HG02938 (cell line): ENCODE measurements at regions not wholly inside any gene's neighbourhood (a gene's known extent, or its start where the extent isn't known, plus 50 kb on each side); places are given as distances from the start of the nearest gene placed in this dataset.

Experiments
- ATAC-seq: cut with Tn5 transposase; IDR thresholded peaks from one replicate; pipeline ENCODE4 v1.9.1; 2021; ENCODE audit warnings: mild to moderate bottlenecking, moderate library complexity; ENCODE audit not compliant: unreplicated experiment

GRCh38 chr9:18331808-18332209 lies 142.1 kb upstream of the ADAMTSL1 start:
- no peak for ATAC-seq

GRCh38 chr9:18333157-18333556 lies 140.8 kb upstream of the ADAMTSL1 start:
- ATAC-seq = no peak

- ATAC-seq = no peak
These were observed 138.1 kb upstream of the ADAMTSL1 start for GRCh38 chr9:18335825-18336224.

GRCh38 chr9:18338042-18338441 lies 135.9 kb upstream of the ADAMTSL1 start:
- no peak for ATAC-seq

DNA sequence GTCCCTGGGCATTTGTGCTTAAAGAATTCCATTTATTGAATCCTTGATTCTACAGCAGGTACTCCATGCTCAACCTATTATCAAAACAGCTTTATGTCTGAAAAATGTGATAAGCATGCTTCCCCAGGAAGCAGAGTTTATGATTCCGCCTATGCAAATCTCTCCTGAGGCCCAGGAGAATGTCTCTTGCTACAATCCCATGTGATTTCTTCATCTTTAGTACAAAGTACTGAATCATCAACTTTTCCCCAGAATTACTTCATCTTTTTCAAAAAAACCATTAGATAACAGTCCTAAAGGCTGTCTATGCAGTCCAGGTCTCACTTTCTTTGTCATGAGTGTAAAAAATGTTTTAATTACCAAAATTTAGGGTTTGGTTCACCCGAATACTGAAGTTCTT lies 130.2 kb upstream of the ADAMTSL1 start:
- ATAC-seq = no peak

DNA sequence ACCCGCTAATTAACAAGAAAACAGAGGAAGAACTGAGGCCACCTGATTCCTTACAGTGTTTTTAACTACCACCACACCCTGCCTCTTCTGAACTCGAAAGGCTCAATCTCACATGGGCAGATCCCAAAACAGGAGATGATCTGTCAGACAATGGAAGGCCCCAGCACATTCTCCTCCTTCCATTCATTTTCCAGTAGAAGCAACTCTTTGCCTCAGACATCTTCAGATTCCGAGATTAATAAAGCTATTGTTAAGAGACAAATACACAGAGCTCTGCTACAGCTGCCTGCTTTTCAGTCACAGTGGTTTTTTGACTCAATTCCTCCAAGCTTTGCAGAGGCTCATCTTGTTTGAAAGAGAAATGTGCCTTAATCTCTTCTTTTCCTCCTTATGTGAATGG lies 127.2 kb upstream of the ADAMTSL1 start:
- no peak for ATAC-seq

DNA sequence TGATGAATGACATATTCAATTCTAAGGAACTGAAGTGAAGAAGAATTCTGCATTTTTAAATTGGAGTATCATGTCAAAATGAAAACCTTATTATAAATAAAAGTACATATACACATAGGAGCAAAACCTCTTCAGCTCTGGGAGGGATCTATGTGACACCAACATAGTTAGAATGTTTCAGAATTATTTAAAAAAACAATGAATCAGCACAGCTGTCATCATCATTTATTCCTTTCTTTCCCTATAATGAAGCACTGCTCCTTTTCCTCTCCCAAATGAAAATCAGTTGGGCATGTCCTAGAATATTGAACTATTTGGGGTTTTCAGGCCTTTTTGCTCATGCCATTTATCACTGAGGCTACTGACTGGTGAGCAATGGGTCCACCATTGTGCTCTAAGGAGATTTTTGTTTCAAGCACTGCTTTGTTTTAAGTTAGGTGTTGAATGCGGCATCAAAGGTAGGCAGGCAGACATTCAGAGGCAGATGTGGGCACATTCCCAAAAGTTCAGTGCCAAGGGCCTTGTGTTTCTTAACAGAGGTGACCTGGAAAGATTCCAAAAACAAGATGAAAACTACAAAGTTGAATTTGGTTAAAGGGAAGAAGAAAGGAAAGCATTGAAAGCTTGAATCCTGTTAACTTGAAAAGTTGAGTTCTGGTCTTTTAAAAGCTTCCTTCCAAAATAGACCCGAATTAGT lies 126.4 kb upstream of the ADAMTSL1 start:
- ATAC-seq = no peak

GRCh38 chr9:18348083-18348475 lies 125.9 kb upstream of the ADAMTSL1 start:
- ATAC-seq = no peak

DNA sequence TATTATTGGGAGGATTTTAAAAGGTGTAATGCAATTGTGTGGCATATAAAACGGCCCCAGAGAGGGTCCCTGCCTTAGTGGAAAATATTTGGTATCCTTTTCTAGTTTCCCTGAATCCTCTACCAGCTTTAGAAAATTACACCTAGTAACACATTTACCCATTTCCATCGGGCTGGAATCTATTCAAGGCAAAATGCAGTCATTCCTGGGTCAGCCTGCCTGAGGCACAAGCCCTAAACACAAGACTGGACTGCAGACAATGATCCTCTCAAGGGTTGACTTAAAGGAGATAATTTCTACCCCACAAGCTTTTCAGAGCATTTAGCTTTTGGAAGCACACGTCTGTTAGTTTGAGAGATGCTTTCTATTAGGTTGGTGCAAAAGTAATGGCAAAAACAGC lies 124.4 kb upstream of the ADAMTSL1 start:
- ATAC-seq = no peak

DNA sequence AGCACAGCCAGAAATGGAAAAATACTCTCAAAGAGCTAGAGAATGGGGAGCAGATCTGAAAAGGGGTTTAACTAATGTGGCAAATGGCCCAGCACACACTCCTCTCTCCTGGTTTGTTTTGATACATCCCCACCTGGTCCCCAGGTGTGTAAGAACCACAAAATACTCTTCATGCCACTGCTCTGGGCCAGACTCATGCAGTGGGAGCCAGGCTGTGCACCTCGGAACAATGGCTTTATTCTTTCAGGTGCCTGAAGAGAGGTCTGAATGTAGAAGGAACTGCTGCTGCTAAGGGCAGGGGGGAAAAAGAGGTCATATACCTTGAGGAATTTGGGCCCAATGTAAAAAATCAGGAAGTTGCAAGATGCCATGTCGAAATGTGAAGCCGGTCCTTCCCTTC lies 123.9 kb upstream of the ADAMTSL1 start:
- no peak for ATAC-seq

GRCh38 chr9:18350995-18351595 lies 122.9 kb upstream of the ADAMTSL1 start:
- no peak for ATAC-seq

DNA sequence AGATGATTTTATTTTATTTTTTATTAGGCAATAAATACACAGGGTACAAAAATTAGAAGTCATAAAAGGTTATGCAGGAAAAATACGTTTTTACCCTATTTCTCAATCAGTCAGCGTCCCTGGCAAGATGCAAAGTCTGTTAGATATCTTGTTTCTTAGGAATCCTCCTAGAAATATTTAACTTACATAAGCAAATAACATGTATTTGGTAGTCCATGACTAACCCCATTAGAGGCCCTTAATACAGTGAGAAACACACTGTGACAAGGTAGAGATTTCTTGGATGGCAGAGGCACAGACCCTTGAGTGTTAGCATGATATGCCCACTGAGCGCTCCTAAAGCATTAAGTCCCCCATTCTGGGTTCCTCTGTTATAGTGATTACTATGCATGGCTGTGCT lies 121.2 kb upstream of the ADAMTSL1 start:
- ATAC-seq = no peak

GRCh38 chr9:18353473-18353872 lies 120.5 kb upstream of the ADAMTSL1 start:
- no peak for ATAC-seq

- ATAC-seq = no peak
These were observed 116.6 kb upstream of the ADAMTSL1 start for GRCh38 chr9:18357321-18357720.

- no peak for ATAC-seq
These were observed 115.6 kb upstream of the ADAMTSL1 start for GRCh38 chr9:18358325-18358724.

DNA sequence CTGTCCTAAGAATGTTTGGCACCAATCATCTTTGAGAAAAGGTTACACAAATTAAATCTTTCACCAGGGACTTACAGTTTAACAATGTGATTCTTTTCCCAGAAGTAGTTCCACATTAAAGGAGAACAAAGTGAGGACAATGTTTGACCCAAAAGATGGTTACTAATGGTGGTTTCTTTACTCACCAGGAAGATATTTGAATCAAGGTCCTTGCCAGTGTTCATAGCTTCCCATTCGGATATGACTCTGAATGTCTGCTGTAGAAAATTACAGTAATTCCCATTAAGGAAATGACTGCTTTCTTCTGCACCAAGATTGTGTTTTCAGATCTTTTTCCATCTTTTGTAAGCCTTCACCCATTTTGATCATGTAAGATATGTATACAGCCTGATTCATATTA lies 114.6 kb upstream of the ADAMTSL1 start:
- ATAC-seq = no peak

GRCh38 chr9:18360005-18360404 lies 113.9 kb upstream of the ADAMTSL1 start:
- ATAC-seq = no peak

- ATAC-seq = no peak
These were observed 112.3 kb upstream of the ADAMTSL1 start for GRCh38 chr9:18361646-18362045.

- ATAC-seq = no peak
These were observed 111.8 kb upstream of the ADAMTSL1 start for GRCh38 chr9:18362166-18362565.

DNA sequence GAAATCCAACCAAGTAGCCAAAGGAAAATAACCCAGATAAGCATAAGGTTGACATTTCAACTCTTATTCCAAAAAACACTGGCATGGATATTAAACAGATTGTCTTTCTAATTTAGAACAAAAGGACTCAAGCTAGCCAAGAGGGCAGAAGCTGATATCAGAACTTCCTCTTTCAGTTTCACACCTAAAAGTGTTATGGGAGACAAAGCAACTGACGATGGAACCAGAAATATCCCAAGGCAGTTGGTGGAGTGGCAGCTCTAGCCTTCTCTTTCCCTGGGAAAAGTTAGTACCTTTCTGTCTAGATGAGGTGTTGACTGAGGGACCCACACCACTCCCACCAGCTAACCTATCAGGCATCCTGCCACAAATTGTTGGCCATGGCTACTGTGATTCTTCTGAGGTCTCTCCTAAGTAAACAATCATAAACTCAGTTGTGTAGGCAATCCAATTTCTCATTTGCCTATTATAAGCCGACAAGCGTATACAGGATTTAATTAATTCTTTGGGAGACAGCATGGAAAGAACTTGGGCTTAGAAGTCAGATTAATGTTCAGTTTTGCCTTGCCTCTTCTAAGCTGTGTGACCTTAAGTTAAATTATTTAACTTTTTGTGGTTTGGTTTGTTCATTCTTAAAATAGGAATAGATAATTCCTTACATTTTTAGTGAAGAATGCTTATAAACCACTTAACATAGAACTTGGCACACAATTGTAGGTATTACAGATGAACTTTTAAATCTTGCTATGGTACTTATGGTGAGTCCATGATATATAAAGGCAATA lies 110.9 kb upstream of the ADAMTSL1 start:
- no peak for ATAC-seq

DNA sequence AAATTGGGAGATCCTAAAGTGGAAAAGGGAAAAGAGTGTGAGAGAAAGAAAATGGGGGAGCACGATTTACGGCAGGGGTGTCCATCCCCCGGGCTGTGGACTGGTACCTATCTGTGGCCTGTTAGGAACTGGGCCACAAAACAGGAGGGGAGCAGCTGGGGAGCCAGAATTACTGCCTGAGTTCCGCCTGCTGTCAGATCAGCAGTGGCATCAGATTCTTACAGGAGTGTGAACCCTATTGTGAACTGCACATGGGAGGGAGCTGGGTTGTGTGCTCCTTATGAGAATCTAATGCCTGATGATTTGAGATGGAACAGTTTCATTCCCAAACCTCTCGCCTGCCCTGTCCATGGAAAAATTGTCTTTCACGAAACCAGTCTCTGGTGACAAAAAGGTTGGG lies 108.3 kb upstream of the ADAMTSL1 start:
- no peak for ATAC-seq

GRCh38 chr9:18366184-18366583 lies 107.8 kb upstream of the ADAMTSL1 start:
- ATAC-seq = peak; percentile 73
